ENCODE measurements at regions not wholly inside any gene's neighbourhood (a gene's known extent, or its start where the extent isn't known, plus 50 kb on each side); places are given as distances from the start of the nearest gene placed in this dataset.

GRCh38 chr1:147811273-147811672 lies 50.9 kb upstream of the GJA5 start:
- intact Hi-C loops (cut with DNase I): no loop called here
- peak; percentile 79 for ATAC-seq (ENCODE audit: poor library complexity)
- DNase-seq: no peak

DNA sequence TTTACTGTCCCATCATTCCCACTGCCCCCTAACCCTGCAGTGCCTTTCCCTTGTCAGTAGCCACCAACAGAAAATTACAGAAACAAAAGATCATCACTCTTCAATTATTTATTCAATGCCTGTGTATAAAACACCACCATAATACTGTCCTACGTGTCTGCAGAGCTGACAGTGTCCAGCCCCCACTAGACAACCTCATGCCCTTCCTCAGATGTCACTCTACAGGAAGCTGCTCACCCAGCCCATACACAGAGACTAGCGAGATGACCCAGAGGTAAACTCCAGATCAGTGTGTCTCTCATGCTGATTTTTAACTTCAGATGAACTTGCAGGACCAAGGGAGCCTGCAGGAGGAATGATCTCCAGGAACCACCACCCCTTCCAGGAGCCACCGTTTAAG lies 51.3 kb upstream of the GJA5 start:
- ATAC-seq (ENCODE audit: poor library complexity) (peak; percentile 14), DNase-seq (no peak)
- intact Hi-C loops (cut with DNase I): no loop called here

DNA sequence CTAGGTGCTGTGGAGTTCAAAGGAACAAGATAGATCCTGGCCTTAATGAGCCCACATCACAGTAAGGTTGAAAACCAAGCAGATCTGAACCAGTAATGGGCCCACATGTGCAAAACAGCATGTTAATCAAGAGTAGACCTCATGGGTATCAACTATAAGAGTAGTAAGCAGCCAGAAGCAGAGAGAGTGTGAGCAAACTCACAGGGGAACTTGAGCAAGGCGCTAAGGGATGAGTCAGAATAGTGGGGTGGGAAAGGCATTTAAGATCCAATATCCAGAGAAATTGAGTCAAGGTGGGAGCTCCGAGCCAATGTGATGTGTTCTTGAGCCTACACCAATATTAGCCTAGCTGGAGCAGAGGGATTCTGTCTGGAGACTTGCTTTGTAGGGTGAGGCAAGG lies 52.4 kb upstream of the GJA5 start:
- intact Hi-C loops (cut with DNase I): no loop called here
- ATAC-seq (ENCODE audit: poor library complexity) (no peak), DNase-seq (no peak)

- DNase-seq (no peak), ATAC-seq (ENCODE audit: poor library complexity) (no peak)
- intact Hi-C loops (cut with DNase I): no loop called here
Observed at GRCh38 chr1:147815503-147815902, 55.1 kb upstream of the GJA5 start.

DNA sequence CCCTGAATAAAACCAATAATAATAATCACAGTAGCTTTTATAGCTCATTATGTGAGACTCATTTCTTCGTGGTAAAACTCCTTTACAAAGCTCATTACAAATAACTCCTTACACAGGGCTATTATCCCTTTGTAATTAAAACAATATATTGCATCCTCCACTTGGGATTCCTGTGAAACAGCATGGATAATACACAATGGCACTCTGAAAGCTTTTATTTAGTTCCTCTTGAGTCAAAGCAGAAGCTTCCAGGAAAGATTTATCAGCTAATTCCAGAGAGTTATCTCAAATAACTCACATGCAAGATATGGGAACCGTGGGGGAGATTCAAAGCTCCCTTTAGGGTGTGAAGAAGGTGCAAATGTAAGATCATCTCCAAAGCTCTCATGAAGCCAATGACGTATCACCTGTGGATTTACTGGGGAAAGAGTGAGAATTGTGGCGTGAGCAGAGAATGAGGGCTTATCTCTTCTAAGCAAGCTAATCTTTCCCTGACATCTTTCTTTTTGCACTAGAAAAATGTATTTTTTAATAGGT lies 60.4 kb upstream of the GJA5 start:
- no peak for DNase-seq
- intact Hi-C loops (cut with DNase I): no loop called here
- ATAC-seq (ENCODE audit: poor library complexity): no peak

GRCh38 chr1:147821883-147822282 lies 61.5 kb upstream of the GJA5 start:
- intact Hi-C loops (cut with DNase I): no loop called here
- DNase-seq: no peak
- peak; percentile 97 for ATAC-seq (ENCODE audit: poor library complexity)

DNA sequence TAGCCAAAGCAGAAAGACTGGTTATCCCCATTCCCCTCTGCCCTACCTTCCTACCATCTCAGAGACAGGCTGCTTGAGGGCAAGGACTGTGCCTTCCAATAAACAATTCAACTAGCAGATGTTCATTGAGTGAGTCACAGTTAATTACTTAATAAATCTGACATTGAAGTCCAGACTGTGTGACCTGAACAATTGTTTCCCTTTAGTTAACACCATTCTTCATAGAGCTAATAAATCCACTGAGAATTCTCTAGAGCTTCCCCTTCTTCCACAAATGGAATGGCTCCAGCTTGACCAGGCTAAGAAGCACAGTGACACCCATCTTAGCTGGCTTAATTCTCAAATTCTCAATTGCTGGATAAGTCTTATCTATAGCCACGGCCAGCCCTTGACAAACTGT lies 61.9 kb upstream of the GJA5 start:
- intact Hi-C loops (cut with DNase I): no loop called here
- ATAC-seq (ENCODE audit: poor library complexity) (peak; percentile 46), DNase-seq (no peak)

- intact Hi-C loops (cut with DNase I): no loop called here
- ATAC-seq (ENCODE audit: poor library complexity) (no peak), DNase-seq (no peak)
Observed at GRCh38 chr1:147824001-147824400, 63.6 kb upstream of the GJA5 start.

GRCh38 chr1:147824798-147825197 lies 64.4 kb upstream of the GJA5 start:
- DNase-seq (no peak), ATAC-seq (ENCODE audit: poor library complexity) (no peak)
- intact Hi-C loops (cut with DNase I): no loop called here

DNA sequence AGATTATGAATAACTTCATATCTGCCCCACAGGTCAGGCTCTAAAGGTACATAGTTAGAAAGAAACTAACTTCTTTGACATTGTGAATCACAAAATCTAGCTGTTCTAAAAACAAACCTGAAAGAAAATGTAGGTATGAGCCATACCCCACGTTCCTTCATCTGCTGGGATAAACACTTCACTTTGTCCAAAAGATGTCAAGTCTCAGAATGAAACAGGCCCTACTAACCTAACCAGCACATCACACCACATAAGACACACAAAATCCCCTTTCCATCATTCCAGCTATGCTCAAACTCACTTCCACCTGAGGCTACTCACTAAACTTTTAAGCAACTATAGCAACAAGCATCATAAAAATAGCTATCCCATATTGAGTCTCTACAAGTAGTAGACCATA lies 65.2 kb upstream of the GJA5 start:
- ATAC-seq (ENCODE audit: poor library complexity) (no peak), DNase-seq (no peak)
- intact Hi-C loops (cut with DNase I): no loop called here

- intact Hi-C loops (cut with DNase I): no loop called here
- DNase-seq (no peak), ATAC-seq (ENCODE audit: poor library complexity) (no peak)
Observed at GRCh38 chr1:147826259-147826658, 65.9 kb upstream of the GJA5 start.

- DNase-seq: no peak
- no peak for ATAC-seq (ENCODE audit: poor library complexity)
- intact Hi-C loops (cut with DNase I): no loop called here
Observed at GRCh38 chr1:147833231-147833860, 69.2 kb upstream of the GJA8 start.

DNA sequence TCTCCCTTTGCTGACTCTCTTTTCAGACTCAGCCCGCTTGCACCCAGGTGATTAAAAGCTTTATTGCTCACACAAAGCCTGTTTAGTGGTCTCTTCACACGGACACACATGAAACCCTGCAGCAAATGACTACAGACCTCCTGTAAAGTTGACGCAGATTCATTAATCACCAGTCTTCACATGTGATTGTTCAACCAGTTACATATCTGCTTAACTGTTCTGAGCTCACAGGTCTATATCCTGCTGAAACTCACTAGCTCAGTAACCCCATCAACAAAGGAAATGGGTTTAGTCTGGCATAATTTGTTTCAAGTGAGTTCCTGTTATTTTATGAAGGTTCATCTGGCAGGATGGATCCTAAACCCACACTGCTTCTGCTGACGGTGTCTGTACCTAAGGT lies 68.4 kb upstream of the GJA8 start:
- ATAC-seq (ENCODE audit: poor library complexity) (no peak), DNase-seq (no peak)
- intact Hi-C loops (cut with DNase I): no loop called here

- ATAC-seq (ENCODE audit: poor library complexity) (no peak), DNase-seq (no peak)
- intact Hi-C loops (cut with DNase I): no loop called here
Observed at GRCh38 chr1:147834810-147835209, 67.8 kb upstream of the GJA8 start.

DNA sequence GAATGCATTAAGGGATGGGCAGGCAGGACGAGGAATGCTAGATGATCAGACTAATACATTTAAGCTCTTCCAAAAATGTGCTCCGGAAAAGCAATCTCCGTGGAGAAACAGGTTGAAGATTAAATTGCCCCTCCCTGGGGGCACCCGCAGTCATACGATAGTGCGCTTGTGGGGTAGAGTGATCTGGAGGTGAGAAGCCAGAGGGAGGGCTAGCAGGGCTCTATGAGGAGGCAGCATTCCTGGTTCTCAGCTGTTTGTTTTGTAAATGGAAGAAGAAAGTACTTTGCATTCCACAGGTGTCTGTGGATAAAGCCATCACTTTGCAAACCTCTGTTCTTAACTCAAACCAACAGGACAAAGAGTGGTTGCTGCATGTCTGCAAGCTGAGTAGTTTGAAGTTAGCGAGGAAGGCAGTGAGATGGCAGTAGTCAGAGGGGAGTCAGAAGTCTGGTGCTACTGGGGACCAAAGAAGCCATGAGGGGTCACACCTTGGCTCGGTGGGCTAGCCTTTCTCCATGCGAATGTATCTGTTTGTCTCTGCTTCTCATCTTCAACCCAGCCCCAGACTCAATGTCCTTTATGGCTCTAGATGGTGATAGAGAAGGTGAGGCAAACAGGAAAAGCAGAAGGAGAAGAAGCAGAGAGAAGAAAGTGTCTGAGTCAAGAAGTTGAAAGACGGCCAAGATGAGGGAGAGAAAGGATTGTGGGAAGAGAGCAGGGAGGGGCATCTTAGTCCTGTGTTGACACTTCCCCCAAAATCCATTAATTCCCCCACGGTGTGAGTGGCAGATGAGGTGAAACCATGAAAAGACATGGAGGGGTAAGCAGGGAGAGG lies 65.2 kb upstream of the GJA8 start:
- intact Hi-C loops (cut with DNase I): no loop called here
- DNase-seq: no peak
- no peak for ATAC-seq (ENCODE audit: poor library complexity)

DNA sequence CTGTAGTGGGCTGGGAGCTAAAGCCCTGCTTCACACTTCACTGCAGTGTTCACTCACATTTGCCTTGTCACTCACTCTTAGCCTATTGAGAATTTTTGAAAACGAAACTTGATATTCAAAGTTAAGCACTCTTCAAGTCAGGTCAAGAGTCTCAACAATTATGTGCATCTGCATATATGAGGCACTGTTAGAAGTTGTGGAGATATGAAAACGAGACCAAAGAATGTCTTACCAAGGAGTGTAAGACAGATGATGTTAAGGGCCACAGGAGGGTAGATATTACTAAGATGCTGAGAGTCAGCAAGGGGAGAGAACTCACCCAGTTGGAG lies 64.7 kb upstream of the GJA8 start:
- DNase-seq (no peak), ATAC-seq (ENCODE audit: poor library complexity) (no peak)
- intact Hi-C loops (cut with DNase I): no loop called here

DNA sequence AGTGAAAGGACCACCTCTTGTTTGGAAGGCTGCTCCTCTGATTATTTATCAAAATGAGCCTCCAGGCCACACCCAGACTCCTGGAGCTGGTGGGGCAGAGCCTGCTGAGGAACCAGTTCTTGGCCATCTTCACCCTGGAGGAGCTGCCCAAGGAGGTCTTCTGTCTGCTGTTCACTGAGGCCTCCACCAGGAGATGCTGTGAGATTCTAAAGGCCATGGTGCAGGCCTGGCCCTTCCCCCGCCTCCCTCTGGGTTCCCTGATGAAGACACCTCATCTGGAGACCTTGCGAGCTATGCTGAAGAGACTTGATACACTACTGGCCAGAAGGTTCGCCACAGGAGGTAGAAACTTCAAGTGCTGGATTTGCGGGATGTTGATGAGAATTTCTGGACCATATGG lies 61.7 kb upstream of the GJA8 start:
- DNase-seq (no peak), ATAC-seq (ENCODE audit: poor library complexity) (no peak)
- intact Hi-C loops (cut with DNase I): no loop called here

DNA sequence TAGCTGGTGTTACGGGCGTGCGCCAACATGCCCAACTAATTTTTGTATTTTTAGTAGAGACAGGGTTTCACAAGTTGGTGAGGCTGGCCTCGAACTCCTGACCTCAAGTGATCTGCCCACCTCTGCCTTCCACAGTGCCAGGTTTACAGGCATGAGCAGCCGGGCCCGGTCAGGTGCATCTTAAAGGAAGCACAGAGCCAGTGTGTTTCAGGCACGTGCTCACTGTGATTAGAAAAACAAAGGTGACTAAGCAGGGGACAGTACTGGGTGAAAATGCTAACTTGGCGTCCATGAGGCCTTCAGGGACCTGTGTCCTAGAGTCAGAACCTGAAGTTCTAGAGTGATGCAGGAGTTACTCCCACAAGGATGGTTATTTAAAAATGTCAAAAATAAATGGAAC lies 60.0 kb upstream of the GJA8 start:
- intact Hi-C loops (cut with DNase I): no loop called here
- no peak for DNase-seq
- ATAC-seq (ENCODE audit: poor library complexity): no peak

DNA sequence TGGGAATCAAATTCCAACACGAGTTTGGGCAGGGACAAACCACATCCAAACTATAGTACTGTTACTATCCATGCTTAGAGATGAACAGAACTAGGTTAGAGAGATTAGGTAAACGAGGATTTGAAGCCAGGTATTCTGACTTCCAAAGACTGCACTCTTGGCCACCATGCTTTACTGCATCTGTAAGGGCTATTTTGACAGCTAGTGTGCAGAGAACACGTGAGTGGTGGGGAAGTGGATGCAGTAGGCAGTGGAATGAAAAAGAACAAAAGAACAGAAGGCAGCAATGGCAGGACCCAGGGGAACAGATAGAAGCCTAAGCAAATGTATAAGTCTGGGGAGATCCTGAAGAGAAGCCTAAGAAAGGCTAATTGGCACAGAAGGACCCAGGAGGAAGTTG lies 59.1 kb upstream of the GJA8 start:
- ATAC-seq (ENCODE audit: poor library complexity): no peak
- intact Hi-C loops (cut with DNase I): no loop called here
- no peak for DNase-seq

DNA sequence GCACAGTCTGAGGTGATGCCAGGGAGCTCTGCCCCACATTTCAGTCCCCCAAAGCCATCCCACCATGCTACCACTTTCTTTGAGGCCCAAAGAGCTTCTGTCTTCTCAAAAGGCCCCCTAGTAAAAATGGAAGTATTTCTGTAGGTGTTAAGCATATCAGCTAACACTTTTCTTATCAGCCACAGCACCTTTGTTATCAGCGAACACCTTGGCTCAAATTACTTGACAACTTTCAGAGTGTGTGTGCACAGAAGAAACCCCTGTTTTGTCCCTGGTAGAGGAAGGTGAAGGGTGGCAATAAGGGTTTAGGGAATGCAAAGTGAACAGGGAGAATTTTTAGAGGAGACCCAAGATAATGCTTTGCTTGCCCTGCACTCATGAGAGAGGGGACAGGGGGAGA lies 54.8 kb upstream of the GJA8 start:
- ATAC-seq (ENCODE audit: poor library complexity) (no peak), DNase-seq (no peak)
- intact Hi-C loops (cut with DNase I): no loop called here

Data from Right ventricle myocardium superior (tissue), 1 donor.